Activated T-helper 17 cell treated with anti-CD3 and anti-CD28 coated beads, Interleukin-2, amount 50 U/mL, for 72 hours (primary cell): ENCODE measurements at regions not wholly inside any gene's neighbourhood (a gene's known extent, or its start where the extent isn't known, plus 50 kb on each side); places are given as distances from the start of the nearest gene placed in this dataset.

Experiments
- ATAC-seq: fragments of 150-1000 bp; cut with Tn5 transposase; replicated peaks from 2 replicates; pipeline ENCODE4 v1.10.0; 2021; ENCODE audit warnings: mild to moderate bottlenecking, moderate library complexity
- H3K27ac Mint-ChIP-seq: one replicate; pipeline ENCODE4 v1.8.0; 2022; ENCODE audit warnings: mixed read lengths
- H3K27me3 Mint-ChIP-seq: one replicate; pipeline ENCODE4 v1.8.0; 2022; ENCODE audit warnings: mixed read lengths
- H3K36me3 Mint-ChIP-seq: one replicate; pipeline ENCODE4 v1.8.0; 2022; ENCODE audit warnings: low read depth, mild to moderate bottlenecking, mixed read lengths
- H3K4me1 Mint-ChIP-seq: one replicate; pipeline ENCODE4 v1.8.0; 2022; ENCODE audit warnings: mixed read lengths
- H3K4me3 Mint-ChIP-seq: one replicate; pipeline ENCODE4 v1.8.0; 2022; ENCODE audit warnings: mild to moderate bottlenecking, mixed read lengths
- H3K9me3 Mint-ChIP-seq: one replicate; pipeline ENCODE4 v1.8.0; 2022; ENCODE audit warnings: mixed read lengths

DNA sequence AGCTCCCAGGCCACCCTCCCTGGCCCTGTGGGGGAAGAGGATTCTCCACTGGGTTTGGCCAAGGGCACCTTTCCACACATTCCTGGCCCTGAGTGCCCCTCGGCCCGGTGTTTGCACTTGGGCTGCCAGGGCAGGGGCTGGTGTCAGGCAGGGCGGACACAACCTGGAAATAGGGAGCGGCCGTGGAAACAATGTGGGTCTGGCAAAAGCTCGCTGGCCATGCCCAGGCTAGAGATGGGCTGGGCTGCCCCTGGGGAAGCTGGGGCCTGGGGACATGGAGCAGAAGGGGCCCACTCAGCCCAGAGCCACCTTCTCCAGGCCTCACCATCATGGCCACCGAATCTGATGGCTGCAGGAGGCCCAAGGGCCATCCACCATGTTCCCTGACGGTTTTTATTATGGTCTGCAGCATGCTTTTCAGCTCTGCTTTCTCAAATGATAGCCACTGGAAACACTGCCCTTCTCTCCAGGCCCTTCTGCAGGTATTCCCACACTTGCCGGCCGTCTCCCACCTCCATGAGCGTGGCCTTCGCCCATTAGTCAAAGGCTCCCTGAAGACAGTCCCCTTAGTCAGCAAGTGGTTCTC, 275.1 kb downstream of the CYP26B1 start:
- H3K27me3 Mint-ChIP-seq, result peaks cover 12% of the 10 kb centered on the region
- no peaks in the 10 kb centered on the region for H3K9me3 Mint-ChIP-seq
- no peak for ATAC-seq
- no peak overlapping the region for H3K27ac Mint-ChIP-seq
- H3K36me3 Mint-ChIP-seq, result no peaks in the 10 kb centered on the region
- no peak overlapping the region for H3K4me3 Mint-ChIP-seq
- H3K4me1 Mint-ChIP-seq, result no peaks in the 10 kb centered on the region

GRCh38 chr2:71865391-71865965, 282.2 kb downstream of the CYP26B1 start:
- H3K9me3 Mint-ChIP-seq, result no peaks in the 10 kb centered on the region
- H3K27ac Mint-ChIP-seq, result no peak overlapping the region
- H3K27me3 Mint-ChIP-seq, result peaks cover 4% of the 10 kb centered on the region
- no peak for ATAC-seq
- no peaks in the 10 kb centered on the region for H3K4me1 Mint-ChIP-seq
- no peak overlapping the region for H3K4me3 Mint-ChIP-seq
- H3K36me3 Mint-ChIP-seq, result no peaks in the 10 kb centered on the region

GRCh38 chr2:71864085-71864484, 283.6 kb downstream of the CYP26B1 start:
- H3K27ac Mint-ChIP-seq, result no peak overlapping the region
- ATAC-seq, result no peak
- H3K27me3 Mint-ChIP-seq, result no peaks in the 10 kb centered on the region
- H3K36me3 Mint-ChIP-seq, result no peaks in the 10 kb centered on the region
- H3K4me1 Mint-ChIP-seq, result no peaks in the 10 kb centered on the region
- no peaks in the 10 kb centered on the region for H3K9me3 Mint-ChIP-seq
- no peak overlapping the region for H3K4me3 Mint-ChIP-seq

DNA sequence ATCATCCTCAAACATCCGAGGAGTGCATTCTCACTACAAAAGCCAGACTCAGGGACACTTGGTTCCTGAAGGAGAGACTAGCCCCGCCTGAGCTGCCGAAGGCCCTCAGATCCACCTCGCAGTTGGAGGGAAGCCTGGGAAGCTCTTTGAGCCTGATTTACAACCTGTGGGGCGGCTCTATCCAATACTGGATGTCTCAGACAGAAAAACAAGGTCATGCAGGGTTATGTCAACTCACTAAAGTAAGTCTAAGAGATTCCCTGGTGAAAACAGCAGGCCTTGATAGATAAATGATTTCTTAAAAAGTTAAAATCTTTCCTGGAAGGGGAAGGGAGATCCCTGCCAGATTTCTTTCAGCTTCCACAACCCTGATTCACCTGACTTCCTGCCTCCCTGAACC, 284.3 kb downstream of the CYP26B1 start:
- no peaks in the 10 kb centered on the region for H3K4me1 Mint-ChIP-seq
- no peak overlapping the region for H3K27ac Mint-ChIP-seq

GRCh38 chr2:71862921-71863320, 284.7 kb downstream of the CYP26B1 start:
- ATAC-seq, result no peak
- Mint-ChIP-seq H3K36me3 (no peaks in the 10 kb centered on the region), H3K27ac (no peak overlapping the region), H3K27me3 (no peaks in the 10 kb centered on the region), H3K9me3 (no peaks in the 10 kb centered on the region), H3K4me1 (no peaks in the 10 kb centered on the region), H3K4me3 (no peak overlapping the region)

More for the DNA sequence above, 284.3 kb downstream of the CYP26B1 start:
- no peaks in the 10 kb centered on the region for H3K27me3 Mint-ChIP-seq
- no peak overlapping the region for H3K4me3 Mint-ChIP-seq
- H3K36me3 Mint-ChIP-seq, result no peaks in the 10 kb centered on the region
- no peaks in the 10 kb centered on the region for H3K9me3 Mint-ChIP-seq
- no peak for ATAC-seq

DNA sequence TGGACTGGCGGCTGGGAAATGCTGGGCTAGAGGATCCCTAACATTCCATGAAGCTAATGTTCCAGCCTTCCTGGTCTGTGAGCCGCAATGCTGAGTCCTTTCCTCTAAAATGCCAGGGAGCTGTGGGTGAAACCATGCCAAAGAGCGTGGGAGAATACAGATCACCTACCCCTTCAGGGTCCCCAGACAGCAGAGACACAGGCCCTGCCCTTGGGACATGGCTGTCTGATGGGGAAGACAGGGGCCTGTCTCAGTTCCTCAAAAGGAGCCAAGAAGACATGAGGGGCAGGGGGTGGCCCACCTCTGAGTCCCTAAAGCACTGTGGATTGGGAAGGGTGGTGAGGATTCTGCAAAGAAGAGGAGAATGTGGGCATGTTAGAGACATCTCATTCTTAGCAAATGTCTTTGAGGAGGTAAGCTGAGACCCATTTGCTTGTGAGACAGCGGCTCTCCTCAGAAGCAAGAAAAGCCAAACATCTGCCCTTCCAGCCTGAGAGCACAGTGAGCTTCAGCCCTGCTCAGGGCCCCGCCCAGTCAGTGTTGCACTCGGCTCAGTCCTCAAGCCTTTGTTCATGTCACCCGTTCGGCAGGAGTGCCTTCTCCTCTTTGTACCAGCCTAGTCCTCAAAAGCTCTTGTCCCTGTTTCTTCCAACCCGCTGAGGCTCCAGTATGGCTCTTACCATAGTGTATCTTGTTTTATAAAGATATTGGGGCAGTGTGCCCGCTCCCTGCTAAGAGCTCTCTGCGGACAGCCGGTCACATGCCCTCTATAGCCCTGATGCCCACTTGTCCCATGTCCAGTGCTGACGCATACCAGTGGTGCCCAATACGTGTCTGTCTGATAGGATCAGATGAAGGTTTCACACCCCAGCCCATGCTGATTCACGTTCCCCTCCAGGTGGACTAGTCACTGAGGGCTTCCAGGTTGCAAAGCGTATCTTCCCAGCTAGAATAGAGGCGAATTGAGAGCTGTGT, 286.2 kb downstream of the CYP26B1 start:
- no peak for ATAC-seq
- H3K27me3 Mint-ChIP-seq, result no peaks in the 10 kb centered on the region
- no peak overlapping the region for H3K4me3 Mint-ChIP-seq
- peaks cover 3% of the 10 kb centered on the region for H3K9me3 Mint-ChIP-seq
- no peaks in the 10 kb centered on the region for H3K4me1 Mint-ChIP-seq
- H3K27ac Mint-ChIP-seq, result no peak overlapping the region
- no peaks in the 10 kb centered on the region for H3K36me3 Mint-ChIP-seq

DNA sequence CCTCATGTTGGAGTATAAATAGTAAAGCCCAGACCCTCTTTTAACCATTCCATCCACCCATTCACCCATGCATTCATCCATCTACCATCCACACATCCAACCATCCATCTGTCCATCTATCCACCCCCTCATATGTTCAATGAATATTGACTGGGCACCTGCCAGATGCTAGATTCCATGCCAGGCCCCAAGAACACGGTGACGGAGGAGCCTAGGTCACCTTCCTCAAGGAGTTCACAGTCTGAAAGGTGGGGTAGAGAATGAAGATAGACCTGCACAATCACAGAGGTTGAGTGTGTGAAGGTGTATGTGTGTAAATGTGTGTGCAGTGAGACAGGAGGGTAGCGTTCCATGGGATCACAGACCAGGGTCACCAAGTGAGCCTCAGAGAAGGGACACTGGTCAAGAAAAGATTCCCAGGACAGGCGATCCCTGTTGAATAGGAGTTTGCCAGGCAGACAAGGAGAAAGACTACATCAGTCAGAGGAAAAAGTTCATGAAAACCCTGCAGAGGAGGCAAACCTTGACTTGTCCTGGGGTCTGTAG, 287.2 kb downstream of the CYP26B1 start:
- no peaks in the 10 kb centered on the region for H3K27me3 Mint-ChIP-seq
- no peaks in the 10 kb centered on the region for H3K4me1 Mint-ChIP-seq
- H3K27ac Mint-ChIP-seq, result no peak overlapping the region
- no peak overlapping the region for H3K4me3 Mint-ChIP-seq
- H3K36me3 Mint-ChIP-seq, result no peaks in the 10 kb centered on the region
- ATAC-seq, result no peak
- peaks cover 10% of the 10 kb centered on the region for H3K9me3 Mint-ChIP-seq

- peaks cover 3% of the 10 kb centered on the region for H3K27me3 Mint-ChIP-seq
- no peak overlapping the region for H3K27ac Mint-ChIP-seq
- peaks cover 10% of the 10 kb centered on the region for H3K9me3 Mint-ChIP-seq
- no peak for ATAC-seq
- no peaks in the 10 kb centered on the region for H3K36me3 Mint-ChIP-seq
- H3K4me3 Mint-ChIP-seq, result no peak overlapping the region
- no peaks in the 10 kb centered on the region for H3K4me1 Mint-ChIP-seq
Measured at GRCh38 chr2:71859211-71859847, 288.3 kb downstream of the CYP26B1 start.

GRCh38 chr2:71858071-71858470, 289.6 kb downstream of the CYP26B1 start:
- Mint-ChIP-seq H3K4me3 (no peak overlapping the region), H3K27ac (no peak overlapping the region), H3K27me3 (peaks cover 3% of the 10 kb centered on the region), H3K4me1 (no peaks in the 10 kb centered on the region), H3K36me3 (no peaks in the 10 kb centered on the region), H3K9me3 (peaks cover 10% of the 10 kb centered on the region)
- no peak for ATAC-seq

- H3K27me3 Mint-ChIP-seq, result peaks cover 3% of the 10 kb centered on the region
- no peak overlapping the region for H3K4me3 Mint-ChIP-seq
- no peaks in the 10 kb centered on the region for H3K36me3 Mint-ChIP-seq
- H3K9me3 Mint-ChIP-seq, result peaks cover 10% of the 10 kb centered on the region
- no peak for ATAC-seq
- H3K4me1 Mint-ChIP-seq, result no peaks in the 10 kb centered on the region
- H3K27ac Mint-ChIP-seq, result no peak overlapping the region
Measured at GRCh38 chr2:71857636-71858035, 290.0 kb downstream of the CYP26B1 start.

GRCh38 chr2:71856773-71857525, 290.7 kb downstream of the CYP26B1 start:
- Mint-ChIP-seq H3K4me1 (no peaks in the 10 kb centered on the region), H3K4me3 (no peak overlapping the region), H3K27ac (no peak overlapping the region), H3K9me3 (peaks cover 10% of the 10 kb centered on the region), H3K27me3 (peaks cover 3% of the 10 kb centered on the region), H3K36me3 (no peaks in the 10 kb centered on the region)
- no peak for ATAC-seq

GRCh38 chr2:71853858-71854257, 293.8 kb downstream of the CYP26B1 start:
- Mint-ChIP-seq H3K9me3 (peaks cover 10% of the 10 kb centered on the region), H3K36me3 (no peaks in the 10 kb centered on the region), H3K27me3 (peaks cover 3% of the 10 kb centered on the region), H3K4me3 (no peak overlapping the region), H3K4me1 (no peaks in the 10 kb centered on the region), H3K27ac (no peak overlapping the region)
- ATAC-seq, result no peak

DNA sequence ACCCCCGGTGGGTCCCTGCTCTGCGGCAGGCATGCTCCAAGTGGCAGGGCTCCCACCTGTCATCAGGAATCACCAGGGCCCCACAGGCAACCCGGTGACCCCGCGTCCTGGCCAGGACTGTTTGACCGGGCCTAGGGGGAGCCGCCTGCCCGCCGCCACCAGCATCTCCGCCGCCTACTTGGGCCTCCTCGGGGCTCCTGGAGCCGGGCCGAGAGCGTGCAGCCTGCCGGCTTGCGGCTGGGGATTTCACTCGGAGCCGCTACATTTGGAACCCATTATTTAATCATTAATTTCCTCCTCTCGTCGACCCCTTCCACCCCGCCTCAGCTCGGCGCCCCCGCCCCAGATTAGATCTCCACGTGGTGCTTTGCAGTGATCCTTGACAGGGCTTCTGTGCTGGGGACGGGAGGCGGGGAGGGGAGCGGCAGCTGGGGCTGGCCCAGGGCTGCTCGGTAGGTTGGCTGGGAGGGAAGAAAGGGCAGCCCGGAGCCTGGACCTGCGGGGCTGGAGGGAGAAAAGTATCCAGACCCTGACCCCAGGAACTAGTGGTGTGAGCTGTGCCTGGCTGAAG, 295.4 kb downstream of the CYP26B1 start:
- peaks cover 10% of the 10 kb centered on the region for H3K9me3 Mint-ChIP-seq
- no peaks in the 10 kb centered on the region for H3K36me3 Mint-ChIP-seq
- H3K27me3 Mint-ChIP-seq, result peaks cover 3% of the 10 kb centered on the region
- H3K4me3 Mint-ChIP-seq, result no peak overlapping the region
- no peak overlapping the region for H3K27ac Mint-ChIP-seq
- ATAC-seq, result no peak
- H3K4me1 Mint-ChIP-seq, result no peaks in the 10 kb centered on the region
